ENCODE measurements at regions not wholly inside any gene's neighbourhood (a gene's known extent, or its start where the extent isn't known, plus 50 kb on each side); places are given as distances from the start of the nearest gene placed in this dataset.

DNA sequence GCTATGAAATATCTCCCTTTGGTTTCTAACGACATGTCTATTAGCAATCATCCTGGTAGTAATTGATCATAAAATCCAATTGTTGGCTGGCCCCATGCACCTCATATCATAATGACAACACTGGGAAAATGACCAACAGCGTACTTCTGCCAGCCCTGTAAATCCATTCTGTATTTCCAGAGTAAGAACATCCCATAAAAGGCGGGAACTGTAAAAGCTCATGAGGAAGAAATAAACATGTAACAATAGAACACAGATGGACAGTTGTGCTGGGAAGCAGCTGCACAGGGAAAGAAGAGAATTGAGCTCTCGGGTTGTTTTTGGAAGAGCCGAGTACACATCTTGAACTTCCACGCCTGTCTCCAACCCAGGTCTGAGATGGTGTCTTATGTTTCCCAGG is 218.7 kb downstream of the CMPK2 start:
- TF ChIP-seq, protein P1, sequence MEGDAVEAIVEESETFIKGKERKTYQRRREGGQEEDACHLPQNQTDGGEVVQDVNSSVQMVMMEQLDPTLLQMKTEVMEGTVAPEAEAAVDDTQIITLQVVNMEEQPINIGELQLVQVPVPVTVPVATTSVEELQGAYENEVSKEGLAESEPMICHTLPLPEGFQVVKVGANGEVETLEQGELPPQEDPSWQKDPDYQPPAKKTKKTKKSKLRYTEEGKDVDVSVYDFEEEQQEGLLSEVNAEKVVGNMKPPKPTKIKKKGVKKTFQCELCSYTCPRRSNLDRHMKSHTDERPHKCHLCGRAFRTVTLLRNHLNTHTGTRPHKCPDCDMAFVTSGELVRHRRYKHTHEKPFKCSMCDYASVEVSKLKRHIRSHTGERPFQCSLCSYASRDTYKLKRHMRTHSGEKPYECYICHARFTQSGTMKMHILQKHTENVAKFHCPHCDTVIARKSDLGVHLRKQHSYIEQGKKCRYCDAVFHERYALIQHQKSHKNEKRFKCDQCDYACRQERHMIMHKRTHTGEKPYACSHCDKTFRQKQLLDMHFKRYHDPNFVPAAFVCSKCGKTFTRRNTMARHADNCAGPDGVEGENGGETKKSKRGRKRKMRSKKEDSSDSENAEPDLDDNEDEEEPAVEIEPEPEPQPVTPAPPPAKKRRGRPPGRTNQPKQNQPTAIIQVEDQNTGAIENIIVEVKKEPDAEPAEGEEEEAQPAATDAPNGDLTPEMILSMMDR (IDR thresholded peaks at IDR 0.05): no peak
- TF ChIP-seq EZH2 (IDR thresholded peaks at IDR 0.05; ENCODE audit: borderline replicate concordance, insufficient read depth, low read depth, low read length, poor library complexity, severe bottlenecking): no peak

All from B cell (primary cell).